AG10803 (cell line): ENCODE measurements at regions not wholly inside any gene's neighbourhood (a gene's known extent, or its start where the extent isn't known, plus 50 kb on each side); places are given as distances from the start of the nearest gene placed in this dataset.

ENCODE experiments used
- DNase-seq: peaks from one replicate; pipeline ENCODE4 v3.0.0; 2010; ENCODE audit warnings: low read depth
- H3K4me3 ChIP-seq: 2 replicates; pipeline ENCODE4 v1.5.1; 2011; ENCODE audit warnings: mild to moderate bottlenecking, low read length, control low read depth
- CTCF ChIP-seq: conservative IDR thresholded peaks from 2 replicates; pipeline ENCODE4 v1.5.1; 2011; ENCODE audit warnings: mild to moderate bottlenecking, low read length, control low read depth, inconsistent platforms

- no peak overlapping the region for H3K4me3 ChIP-seq
- TF ChIP-seq CTCF = no peak
- DNase-seq = no peak
These were observed 531.6 kb downstream of the PTPRU start for GRCh38 chr1:29767769-29768425.

DNA sequence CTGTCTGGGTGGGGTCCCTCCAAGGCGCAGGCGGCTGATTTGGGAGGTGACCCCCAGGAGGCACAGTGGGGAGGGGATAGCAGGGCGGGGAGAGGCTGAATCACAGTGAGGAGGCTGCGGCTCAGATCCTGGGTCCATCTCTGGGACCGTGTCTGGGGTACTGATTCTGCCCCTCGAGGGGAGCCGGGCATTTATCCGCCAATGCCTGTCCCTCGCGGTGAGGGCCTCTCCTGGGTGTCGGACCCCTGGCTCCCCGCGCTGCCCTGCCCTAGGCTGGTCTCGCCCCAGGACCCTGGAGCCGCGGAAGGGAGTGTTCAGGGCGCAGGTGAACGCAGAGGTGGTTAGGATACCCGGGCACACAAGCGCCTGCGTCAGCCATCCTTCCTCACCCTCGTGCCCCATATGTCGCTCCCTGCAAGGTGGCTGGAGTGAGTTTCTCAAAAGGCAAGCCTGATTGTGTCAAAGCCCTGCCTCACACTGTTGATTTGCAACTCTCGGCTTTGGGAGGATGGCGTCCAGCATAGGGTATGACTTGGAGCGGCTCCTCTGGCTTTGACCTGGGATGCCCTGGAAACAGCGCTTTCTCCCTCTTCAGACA, 530.9 kb downstream of the PTPRU start:
- TF ChIP-seq CTCF = no peak
- H3K4me3 ChIP-seq = no peak overlapping the region
- no peak for DNase-seq

DNA sequence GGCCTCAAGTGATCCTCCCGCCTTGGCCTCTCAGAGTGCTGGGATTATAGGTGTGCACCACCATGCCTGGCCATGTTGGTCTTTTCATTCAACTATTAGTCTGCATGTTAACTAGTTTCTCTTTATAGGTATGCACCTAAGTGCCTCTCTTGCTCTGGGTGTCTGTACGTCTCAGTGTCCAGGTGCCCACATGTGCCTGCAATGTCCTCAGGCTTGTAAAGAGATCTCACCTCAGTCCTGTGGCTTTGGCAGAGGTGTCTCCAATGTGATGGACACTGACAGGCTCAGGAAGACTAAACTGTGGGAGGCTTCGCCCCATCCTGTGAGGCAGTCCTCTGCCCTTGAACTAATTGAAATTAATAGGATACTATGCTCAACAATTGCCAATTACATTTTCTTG, 526.3 kb downstream of the PTPRU start:
- DNase-seq = no peak
- no peak for TF ChIP-seq CTCF
- no peak overlapping the region for H3K4me3 ChIP-seq

- H3K4me3 ChIP-seq = no peak overlapping the region
- no peak for DNase-seq
- TF ChIP-seq CTCF = no peak
These were observed 525.0 kb downstream of the PTPRU start for GRCh38 chr1:29761159-29761928.

GRCh38 chr1:29760067-29760564, 523.8 kb downstream of the PTPRU start:
- H3K4me3 ChIP-seq = no peak overlapping the region
- TF ChIP-seq CTCF = no peak
- no peak for DNase-seq

DNA sequence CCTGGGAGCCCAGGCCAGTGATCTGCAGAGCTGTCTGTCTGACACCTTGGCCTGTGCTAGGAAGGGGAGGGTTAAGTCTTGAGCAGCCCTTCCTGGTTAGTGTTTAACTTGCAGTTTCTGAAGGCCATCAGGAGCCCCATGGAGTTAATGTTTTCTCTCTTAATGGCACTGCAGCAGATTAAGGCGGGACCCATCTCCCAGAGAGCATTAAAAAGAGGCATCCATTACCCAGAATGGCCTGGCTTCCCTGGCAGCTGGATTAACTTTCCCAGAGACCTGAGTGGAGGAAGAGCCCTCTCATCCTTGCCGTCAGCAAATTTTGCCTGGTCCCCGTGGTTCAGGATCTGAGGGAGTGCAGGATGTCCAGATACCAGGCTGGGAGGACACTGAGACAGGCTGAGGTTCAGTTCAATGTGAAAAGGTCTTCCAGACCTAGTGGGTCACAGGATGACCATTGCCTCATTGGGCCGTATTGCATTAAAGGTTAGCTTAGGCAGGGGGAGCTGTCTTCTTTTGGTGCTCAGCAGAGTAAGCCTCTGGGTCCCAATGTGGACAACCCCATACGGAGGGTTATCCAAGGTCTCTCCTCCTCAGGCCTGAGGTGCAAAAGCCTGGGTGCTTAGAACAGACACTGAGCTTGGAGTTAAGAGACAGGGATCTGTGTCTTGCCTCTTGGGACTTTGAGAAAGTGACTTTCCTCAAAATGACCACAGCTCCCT, 522.6 kb downstream of the PTPRU start:
- no peak for DNase-seq
- H3K4me3 ChIP-seq = no peak overlapping the region
- no peak for TF ChIP-seq CTCF
